ENCODE measurements at regions not wholly inside any gene's neighbourhood (a gene's known extent, or its start where the extent isn't known, plus 50 kb on each side); places are given as distances from the start of the nearest gene placed in this dataset.

GRCh38 chr3:41029356-41029755, 169.9 kb upstream of the CTNNB1 start:
- Histone ChIP-seq H3K9ac (ENCODE audit: low read length) (no peak overlapping the region), H3K4me1 (ENCODE audit: control insufficient read depth, insufficient read depth, low read length) (peaks cover 7% of the 10 kb centered on the region), H3K4me3 (ENCODE audit: low read length) (no peak overlapping the region), H3K9me3 (ENCODE audit: control insufficient read depth, low read length) (no peaks in the 10 kb centered on the region), H3K27me3 (ENCODE audit: control insufficient read depth, insufficient read depth, low read length) (peaks cover 4% of the 10 kb centered on the region), H3K36me3 (ENCODE audit: control insufficient read depth, insufficient read depth, low read length) (no peaks in the 10 kb centered on the region)

DNA sequence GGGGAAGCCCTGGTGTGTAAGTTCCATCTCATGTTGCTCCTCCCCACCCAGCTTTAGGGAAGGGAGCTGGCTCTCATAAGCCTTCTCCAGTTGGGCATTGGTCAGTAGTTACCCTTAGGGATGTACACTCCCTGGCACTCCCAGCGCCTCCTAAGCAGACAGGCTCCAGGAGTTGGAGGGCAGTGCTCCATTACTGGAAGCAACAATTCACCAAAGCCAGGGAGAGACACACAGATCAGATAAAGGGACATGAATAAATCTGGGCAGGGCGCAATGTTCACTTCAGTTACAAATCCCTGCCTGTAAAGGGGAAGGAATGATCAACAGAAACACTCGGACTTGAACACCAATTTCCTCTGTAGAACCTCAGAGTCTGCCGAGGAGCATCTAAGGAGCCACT, 169.1 kb upstream of the CTNNB1 start:
- no peaks in the 10 kb centered on the region for H3K36me3 ChIP-seq (ENCODE audit: control insufficient read depth, insufficient read depth, low read length)
- H3K9ac ChIP-seq (ENCODE audit: low read length) = no peak overlapping the region
- peaks cover 4% of the 10 kb centered on the region for H3K27me3 ChIP-seq (ENCODE audit: control insufficient read depth, insufficient read depth, low read length)
- H3K4me3 ChIP-seq (ENCODE audit: low read length) = no peak overlapping the region
- H3K9me3 ChIP-seq (ENCODE audit: control insufficient read depth, low read length) = no peaks in the 10 kb centered on the region
- H3K4me1 ChIP-seq (ENCODE audit: control insufficient read depth, insufficient read depth, low read length) = peaks cover 7% of the 10 kb centered on the region

GRCh38 chr3:41031401-41031800, 167.9 kb upstream of the CTNNB1 start:
- H3K9ac ChIP-seq (ENCODE audit: low read length) = no peak overlapping the region
- peaks cover 2% of the 10 kb centered on the region for H3K27me3 ChIP-seq (ENCODE audit: control insufficient read depth, insufficient read depth, low read length)
- H3K9me3 ChIP-seq (ENCODE audit: control insufficient read depth, low read length) = no peaks in the 10 kb centered on the region
- peaks cover 7% of the 10 kb centered on the region for H3K4me1 ChIP-seq (ENCODE audit: control insufficient read depth, insufficient read depth, low read length)
- no peak overlapping the region for H3K4me3 ChIP-seq (ENCODE audit: low read length)
- no peaks in the 10 kb centered on the region for H3K36me3 ChIP-seq (ENCODE audit: control insufficient read depth, insufficient read depth, low read length)

- Histone ChIP-seq H3K4me1 (ENCODE audit: control insufficient read depth, insufficient read depth, low read length) (peaks cover 7% of the 10 kb centered on the region), H3K4me3 (ENCODE audit: low read length) (no peak overlapping the region), H3K9ac (ENCODE audit: low read length) (no peak overlapping the region), H3K9me3 (ENCODE audit: control insufficient read depth, low read length) (no peaks in the 10 kb centered on the region), H3K36me3 (ENCODE audit: control insufficient read depth, insufficient read depth, low read length) (no peaks in the 10 kb centered on the region), H3K27me3 (ENCODE audit: control insufficient read depth, insufficient read depth, low read length) (no peaks in the 10 kb centered on the region)
These were observed 165.3 kb upstream of the CTNNB1 start for GRCh38 chr3:41033956-41034519.

DNA sequence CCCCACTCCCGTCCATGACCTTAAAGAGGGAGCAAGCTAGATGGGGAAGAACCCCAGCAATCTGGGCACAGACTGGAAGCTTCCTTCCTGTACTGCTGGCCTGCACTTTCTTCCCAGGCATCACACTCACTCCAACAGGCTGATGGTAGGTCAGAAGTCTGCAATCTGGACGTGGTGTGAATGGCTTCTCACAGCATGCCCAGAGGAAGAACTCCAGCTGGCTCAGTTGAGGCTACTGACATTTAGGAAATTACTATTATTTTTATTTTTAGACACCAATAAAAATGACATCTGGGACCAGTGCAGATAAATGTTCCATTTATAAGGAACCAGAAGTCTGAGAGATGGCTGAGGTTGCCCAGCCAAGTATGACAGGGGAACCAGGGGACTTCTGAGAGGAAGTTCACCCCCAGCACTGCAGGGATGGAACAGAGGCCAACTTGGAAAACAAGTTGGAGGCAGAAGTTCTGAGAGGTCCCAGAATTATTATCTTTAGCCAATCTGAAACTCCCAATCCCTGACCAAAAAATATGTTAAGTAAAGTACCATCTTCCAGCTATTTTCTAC, 163.8 kb upstream of the CTNNB1 start:
- Histone ChIP-seq H3K4me1 (ENCODE audit: control insufficient read depth, insufficient read depth, low read length) (peaks cover 7% of the 10 kb centered on the region), H3K4me3 (ENCODE audit: low read length) (no peak overlapping the region), H3K27me3 (ENCODE audit: control insufficient read depth, insufficient read depth, low read length) (no peaks in the 10 kb centered on the region), H3K9me3 (ENCODE audit: control insufficient read depth, low read length) (no peaks in the 10 kb centered on the region), H3K36me3 (ENCODE audit: control insufficient read depth, insufficient read depth, low read length) (no peaks in the 10 kb centered on the region), H3K9ac (ENCODE audit: low read length) (no peak overlapping the region)

DNA sequence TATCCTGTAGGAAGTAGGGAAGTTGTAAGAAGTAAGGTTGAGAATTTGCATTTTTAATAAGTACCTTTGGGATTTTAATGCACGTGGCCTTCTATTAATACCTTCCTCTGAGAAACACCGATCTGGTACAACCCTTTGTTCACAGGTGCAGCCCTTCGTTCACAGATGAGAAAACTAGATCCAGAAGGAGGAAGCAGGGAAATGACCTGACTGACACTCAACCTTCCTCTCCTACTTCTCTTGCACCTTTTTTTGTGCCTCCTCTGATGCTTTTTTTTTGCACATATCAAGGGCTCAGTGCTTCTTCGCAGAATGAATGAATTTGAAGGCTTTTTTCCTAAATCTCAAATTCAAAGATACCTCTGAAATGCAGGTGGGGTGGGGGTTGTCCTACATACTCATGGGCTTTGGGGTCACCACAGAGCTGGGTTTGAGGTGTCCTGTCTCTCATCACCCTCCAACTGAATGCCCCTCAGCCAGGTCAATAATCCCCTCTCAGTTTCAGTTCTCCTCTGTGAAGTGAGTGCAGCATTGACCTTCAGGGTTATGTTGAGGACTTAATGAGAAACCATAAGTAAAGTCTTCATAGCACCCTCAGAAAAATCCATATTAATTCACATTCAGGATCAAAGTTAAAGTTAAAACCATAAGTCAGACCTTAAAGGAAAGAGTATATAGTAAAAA, 161.5 kb upstream of the CTNNB1 start:
- H3K36me3 ChIP-seq (ENCODE audit: control insufficient read depth, insufficient read depth, low read length) = no peaks in the 10 kb centered on the region
- H3K4me3 ChIP-seq (ENCODE audit: low read length) = no peak overlapping the region
- H3K27me3 ChIP-seq (ENCODE audit: control insufficient read depth, insufficient read depth, low read length) = no peaks in the 10 kb centered on the region
- peaks cover 11% of the 10 kb centered on the region for H3K4me1 ChIP-seq (ENCODE audit: control insufficient read depth, insufficient read depth, low read length)
- H3K9me3 ChIP-seq (ENCODE audit: control insufficient read depth, low read length) = no peaks in the 10 kb centered on the region
- H3K9ac ChIP-seq (ENCODE audit: low read length) = no peak overlapping the region

DNA sequence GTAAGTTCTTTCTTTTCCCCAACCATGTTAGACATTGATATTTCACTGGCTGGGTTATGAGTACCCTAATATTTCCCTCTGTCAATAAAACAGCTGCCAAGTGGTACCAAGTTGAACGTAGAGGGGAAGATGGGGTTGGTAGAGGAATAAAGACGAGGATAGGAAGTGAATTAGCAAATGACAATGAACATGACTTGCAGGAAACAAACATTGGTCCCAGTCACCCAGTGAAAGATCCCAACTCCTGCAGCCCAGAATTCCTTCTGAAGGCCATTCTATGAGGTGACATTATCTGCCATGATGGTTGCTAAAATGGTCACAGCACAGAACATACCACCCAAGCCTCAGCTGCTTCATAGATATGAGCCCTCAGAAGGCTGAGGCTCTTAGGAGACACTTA, 159.0 kb upstream of the CTNNB1 start:
- H3K36me3 ChIP-seq (ENCODE audit: control insufficient read depth, insufficient read depth, low read length) = no peaks in the 10 kb centered on the region
- peaks cover 7% of the 10 kb centered on the region for H3K4me1 ChIP-seq (ENCODE audit: control insufficient read depth, insufficient read depth, low read length)
- H3K27me3 ChIP-seq (ENCODE audit: control insufficient read depth, insufficient read depth, low read length) = no peaks in the 10 kb centered on the region
- no peak overlapping the region for H3K4me3 ChIP-seq (ENCODE audit: low read length)
- no peak overlapping the region for H3K9ac ChIP-seq (ENCODE audit: low read length)
- H3K9me3 ChIP-seq (ENCODE audit: control insufficient read depth, low read length) = no peaks in the 10 kb centered on the region

DNA sequence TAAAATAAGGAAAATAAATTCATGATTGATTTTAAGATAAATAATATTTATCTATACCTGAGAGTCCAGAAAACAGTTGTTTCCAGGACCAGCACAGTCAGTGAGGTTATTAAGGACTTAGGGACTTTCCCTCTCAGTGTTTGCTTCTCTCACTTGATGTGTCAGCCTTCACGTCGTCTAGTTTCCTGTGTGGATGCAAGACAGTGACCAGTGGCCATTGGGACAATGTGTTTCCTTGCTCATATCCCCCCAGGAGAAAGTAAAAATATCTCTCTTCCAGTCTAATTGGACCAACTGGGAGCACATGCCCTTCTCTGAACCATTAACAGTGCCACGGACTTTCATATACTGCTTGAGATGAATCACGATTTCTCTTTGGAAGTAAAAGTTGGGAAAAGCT, 157.8 kb upstream of the CTNNB1 start:
- Histone ChIP-seq H3K9ac (ENCODE audit: low read length) (no peak overlapping the region), H3K9me3 (ENCODE audit: control insufficient read depth, low read length) (no peaks in the 10 kb centered on the region), H3K36me3 (ENCODE audit: control insufficient read depth, insufficient read depth, low read length) (no peaks in the 10 kb centered on the region), H3K4me1 (ENCODE audit: control insufficient read depth, insufficient read depth, low read length) (peaks cover 7% of the 10 kb centered on the region), H3K4me3 (ENCODE audit: low read length) (no peak overlapping the region), H3K27me3 (ENCODE audit: control insufficient read depth, insufficient read depth, low read length) (no peaks in the 10 kb centered on the region)

DNA sequence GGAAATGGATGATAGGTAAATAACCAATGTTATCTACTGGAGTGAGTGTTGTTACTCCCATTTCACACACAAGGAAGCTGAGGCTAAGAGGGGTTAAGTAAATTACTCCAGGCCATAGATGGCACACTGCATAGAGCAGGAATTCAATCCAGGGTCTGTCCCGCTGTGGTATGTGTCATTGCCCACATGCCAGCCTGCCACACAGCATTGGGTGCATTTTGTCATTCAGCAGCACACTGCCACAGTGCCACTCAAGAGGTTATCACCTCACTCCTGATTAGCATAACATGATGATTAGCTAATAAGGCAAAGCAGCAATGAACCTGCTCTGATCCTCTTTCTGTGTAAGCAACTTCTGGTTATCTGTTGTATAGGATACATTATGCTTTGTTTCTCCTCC, 157.4 kb upstream of the CTNNB1 start:
- no peaks in the 10 kb centered on the region for H3K9me3 ChIP-seq (ENCODE audit: control insufficient read depth, low read length)

GRCh38 chr3:41044523-41044922, 154.8 kb upstream of the CTNNB1 start:
- no peak overlapping the region for H3K9ac ChIP-seq (ENCODE audit: low read length)
- no peak overlapping the region for H3K4me3 ChIP-seq (ENCODE audit: low read length)
- H3K9me3 ChIP-seq (ENCODE audit: control insufficient read depth, low read length) = no peaks in the 10 kb centered on the region
- H3K27me3 ChIP-seq (ENCODE audit: control insufficient read depth, insufficient read depth, low read length) = no peaks in the 10 kb centered on the region
- H3K36me3 ChIP-seq (ENCODE audit: control insufficient read depth, insufficient read depth, low read length) = no peaks in the 10 kb centered on the region
- H3K4me1 ChIP-seq (ENCODE audit: control insufficient read depth, insufficient read depth, low read length) = peaks cover 7% of the 10 kb centered on the region

More for the DNA sequence above, 157.4 kb upstream of the CTNNB1 start:
- no peaks in the 10 kb centered on the region for H3K36me3 ChIP-seq (ENCODE audit: control insufficient read depth, insufficient read depth, low read length)
- H3K4me1 ChIP-seq (ENCODE audit: control insufficient read depth, insufficient read depth, low read length) = peaks cover 7% of the 10 kb centered on the region
- no peak overlapping the region for H3K4me3 ChIP-seq (ENCODE audit: low read length)
- H3K27me3 ChIP-seq (ENCODE audit: control insufficient read depth, insufficient read depth, low read length) = no peaks in the 10 kb centered on the region
- no peak overlapping the region for H3K9ac ChIP-seq (ENCODE audit: low read length)

- no peaks in the 10 kb centered on the region for H3K9me3 ChIP-seq (ENCODE audit: control insufficient read depth, low read length)
- no peak overlapping the region for H3K4me3 ChIP-seq (ENCODE audit: low read length)
- no peaks in the 10 kb centered on the region for H3K27me3 ChIP-seq (ENCODE audit: control insufficient read depth, insufficient read depth, low read length)
- no peak overlapping the region for H3K9ac ChIP-seq (ENCODE audit: low read length)
- no peaks in the 10 kb centered on the region for H3K36me3 ChIP-seq (ENCODE audit: control insufficient read depth, insufficient read depth, low read length)
- H3K4me1 ChIP-seq (ENCODE audit: control insufficient read depth, insufficient read depth, low read length) = peaks cover 7% of the 10 kb centered on the region
These were observed 153.8 kb upstream of the CTNNB1 start for GRCh38 chr3:41045491-41045890.

- Histone ChIP-seq H3K9ac (ENCODE audit: low read length) (no peak overlapping the region), H3K4me1 (ENCODE audit: control insufficient read depth, insufficient read depth, low read length) (no peaks in the 10 kb centered on the region), H3K9me3 (ENCODE audit: control insufficient read depth, low read length) (no peaks in the 10 kb centered on the region), H3K4me3 (ENCODE audit: low read length) (no peak overlapping the region), H3K36me3 (ENCODE audit: control insufficient read depth, insufficient read depth, low read length) (no peaks in the 10 kb centered on the region), H3K27me3 (ENCODE audit: control insufficient read depth, insufficient read depth, low read length) (no peaks in the 10 kb centered on the region)
These were observed 149.2 kb upstream of the CTNNB1 start for GRCh38 chr3:41050144-41050543.

Data from mucosa of stomach (tissue), 1 donor.